DND-41 (cell line): ENCODE measurements at regions not wholly inside any gene's neighbourhood (a gene's known extent, or its start where the extent isn't known, plus 50 kb on each side); places are given as distances from the start of the nearest gene placed in this dataset.

Experiments used
- ATAC-seq: fragments of 200-7000 bp; cut with Tn5 transposase; 3 replicates; pipeline ENCODE4 v1.9.1; 2021; ENCODE audit warnings: low read depth; ENCODE audit not compliant: insufficient read depth
- DNase-seq: peaks from one replicate; pipeline ENCODE4 v3.0.0-alpha.2; 2020
- H2AFZ ChIP-seq: 2 replicates; pipeline ENCODE4 v1.6.0; 2012; ENCODE audit warnings: low read depth, low read length
- H3K27ac ChIP-seq: 2 replicates; pipeline ENCODE4 v1.5.1; 2012; ENCODE audit warnings: low read length, inconsistent platforms
- H3K27me3 ChIP-seq: fragments of 200-600 bp; sonication (generic); 2 replicates; pipeline ENCODE4 v1.6.0; 2012; ENCODE audit warnings: low read length, mild to moderate bottlenecking, inconsistent platforms; ENCODE audit not compliant: insufficient read depth, poor library complexity
- H3K36me3 ChIP-seq: 2 replicates; pipeline ENCODE4 v1.5.1; 2012; ENCODE audit warnings: low read length, inconsistent platforms; ENCODE audit not compliant: insufficient read depth
- H3K4me1 ChIP-seq: 2 replicates; pipeline ENCODE4 v1.5.1; 2012; ENCODE audit warnings: mild to moderate bottlenecking, low read length; ENCODE audit not compliant: insufficient read depth
- H3K4me2 ChIP-seq: 2 replicates; pipeline ENCODE4 v1.6.0; 2012; ENCODE audit warnings: mild to moderate bottlenecking, moderate library complexity, low read length, inconsistent platforms; ENCODE audit not compliant: insufficient read depth
- H3K4me3 ChIP-seq, 2 experiments: fragments of 200-600 bp in 1 of 2; shearing (Covaris generic) in 1 of 2; 2 replicates each; pipeline ENCODE4 v1.5.1; 2012 to 2016; ENCODE audit warnings: inconsistent platforms in 2 of 2, low read length in 2 of 2, mild to moderate bottlenecking in 2 of 2, low read depth in 1 of 2, moderate library complexity in 1 of 2
- H3K79me2 ChIP-seq: 2 replicates; pipeline ENCODE4 v1.6.0; 2012; ENCODE audit warnings: low read length, inconsistent platforms; ENCODE audit not compliant: insufficient read depth
- H3K9ac ChIP-seq: 2 replicates; pipeline ENCODE4 v1.6.0; 2012; ENCODE audit warnings: low read depth, mild to moderate bottlenecking, inconsistent platforms, low read length, moderate library complexity
- H3K9me3 ChIP-seq: 2 replicates; pipeline ENCODE4 v1.5.1; 2012; ENCODE audit warnings: low read length, moderate library complexity, mild to moderate bottlenecking, inconsistent platforms; ENCODE audit not compliant: insufficient read depth, severe bottlenecking
- H4K20me1 ChIP-seq: 2 replicates; pipeline ENCODE4 v1.6.0; 2012; ENCODE audit warnings: low read length; ENCODE audit not compliant: insufficient read depth
- EZH2 ChIP-seq: IDR thresholded peaks from 3 replicates; pipeline ENCODE4 v1.6.1; 2012; ENCODE audit warnings: borderline replicate concordance, low read depth, mild to moderate bottlenecking, moderate library complexity, low read length, inconsistent platforms; ENCODE audit not compliant: severe bottlenecking
- TF ChIP-seq, protein P1 (sequence below): IDR thresholded peaks from 2 replicates; pipeline ENCODE4 v1.5.1; 2012; ENCODE audit warnings: borderline replicate concordance, low read length, moderate library complexity, mild to moderate bottlenecking; ENCODE audit not compliant: poor library complexity, severe bottlenecking; ENCODE audit errors: extremely low read depth

DNA sequence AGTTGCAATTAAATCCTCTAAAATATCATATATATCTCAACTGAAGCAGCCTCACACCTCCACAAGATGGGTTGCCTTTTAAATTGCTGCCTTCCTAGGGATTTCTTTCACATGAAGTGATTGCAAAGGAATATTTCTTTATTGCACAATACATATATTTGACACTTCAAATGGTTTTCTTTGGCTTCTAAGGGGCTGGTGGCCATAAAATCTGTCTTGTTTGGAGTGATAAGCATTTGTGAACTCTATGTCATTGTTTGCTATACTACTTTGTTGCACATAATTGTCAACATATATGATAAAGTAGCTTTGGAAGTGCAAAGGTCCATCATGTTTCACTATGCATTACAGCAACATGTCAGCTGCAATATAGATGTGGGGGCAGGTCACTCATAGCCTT, 2380.9 kb downstream of the PCDH9 start:
- no peaks in the 10 kb centered on the region for H3K79me2 ChIP-seq
- no peak overlapping the region for H3K4me3 ChIP-seq
- no peak overlapping the region for H3K27ac ChIP-seq
- no peak overlapping the region for H2AFZ ChIP-seq
- H3K9me3 ChIP-seq = no peaks in the 10 kb centered on the region
- no peak overlapping the region for H3K9ac ChIP-seq
- no peaks in the 10 kb centered on the region for H3K36me3 ChIP-seq
- no peaks in the 10 kb centered on the region for H3K4me1 ChIP-seq
- ATAC-seq (no peak), DNase-seq (no peak)
- no peaks in the 10 kb centered on the region for H3K27me3 ChIP-seq
- no peaks in the 10 kb centered on the region for H4K20me1 ChIP-seq
- H3K4me2 ChIP-seq = no peak overlapping the region
- TF ChIP-seq, protein P1, sequence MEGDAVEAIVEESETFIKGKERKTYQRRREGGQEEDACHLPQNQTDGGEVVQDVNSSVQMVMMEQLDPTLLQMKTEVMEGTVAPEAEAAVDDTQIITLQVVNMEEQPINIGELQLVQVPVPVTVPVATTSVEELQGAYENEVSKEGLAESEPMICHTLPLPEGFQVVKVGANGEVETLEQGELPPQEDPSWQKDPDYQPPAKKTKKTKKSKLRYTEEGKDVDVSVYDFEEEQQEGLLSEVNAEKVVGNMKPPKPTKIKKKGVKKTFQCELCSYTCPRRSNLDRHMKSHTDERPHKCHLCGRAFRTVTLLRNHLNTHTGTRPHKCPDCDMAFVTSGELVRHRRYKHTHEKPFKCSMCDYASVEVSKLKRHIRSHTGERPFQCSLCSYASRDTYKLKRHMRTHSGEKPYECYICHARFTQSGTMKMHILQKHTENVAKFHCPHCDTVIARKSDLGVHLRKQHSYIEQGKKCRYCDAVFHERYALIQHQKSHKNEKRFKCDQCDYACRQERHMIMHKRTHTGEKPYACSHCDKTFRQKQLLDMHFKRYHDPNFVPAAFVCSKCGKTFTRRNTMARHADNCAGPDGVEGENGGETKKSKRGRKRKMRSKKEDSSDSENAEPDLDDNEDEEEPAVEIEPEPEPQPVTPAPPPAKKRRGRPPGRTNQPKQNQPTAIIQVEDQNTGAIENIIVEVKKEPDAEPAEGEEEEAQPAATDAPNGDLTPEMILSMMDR = no peak
- TF ChIP-seq EZH2 = no peak

DNA sequence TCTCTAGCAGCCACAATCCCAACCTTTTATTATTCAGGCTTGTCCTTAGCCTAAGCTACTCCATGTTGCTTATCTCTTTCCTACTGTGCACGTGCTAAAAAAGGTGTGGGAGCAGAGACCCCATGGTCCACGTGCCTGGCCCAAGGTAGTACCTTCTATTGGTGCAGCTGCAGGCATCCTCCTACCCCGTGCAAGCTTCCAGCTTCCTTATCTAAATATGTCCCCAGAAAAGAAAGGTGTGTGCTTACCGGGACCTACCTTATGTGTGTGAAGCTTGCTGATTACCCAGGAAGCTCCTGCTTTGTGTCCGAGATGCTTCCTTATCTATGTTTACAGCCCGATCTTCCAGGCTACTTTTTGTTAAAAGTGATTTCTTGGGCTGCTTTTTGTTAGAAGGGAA, 2382.4 kb downstream of the PCDH9 start:
- no peak overlapping the region for H3K4me2 ChIP-seq
- no peaks in the 10 kb centered on the region for H3K4me1 ChIP-seq
- DNase-seq (no peak), ATAC-seq (no peak)
- no peak overlapping the region for H2AFZ ChIP-seq
- H3K9me3 ChIP-seq = no peaks in the 10 kb centered on the region
- H3K4me3 ChIP-seq = no peak overlapping the region
- H3K9ac ChIP-seq = no peak overlapping the region
- TF ChIP-seq, protein P1 = no peak
- TF ChIP-seq EZH2 = no peak
- no peaks in the 10 kb centered on the region for H3K27me3 ChIP-seq
- no peaks in the 10 kb centered on the region for H3K79me2 ChIP-seq
- no peaks in the 10 kb centered on the region for H4K20me1 ChIP-seq
- no peaks in the 10 kb centered on the region for H3K36me3 ChIP-seq
- H3K27ac ChIP-seq = no peak overlapping the region

- DNase-seq = no peak
- H3K4me1 ChIP-seq = no peaks in the 10 kb centered on the region
- TF ChIP-seq, protein P1 = no peak
- TF ChIP-seq EZH2 = no peak
- H3K9me3 ChIP-seq = no peaks in the 10 kb centered on the region
- no peak for ATAC-seq
- no peak overlapping the region for H3K27ac ChIP-seq
- H3K9ac ChIP-seq = no peak overlapping the region
- no peak overlapping the region for H2AFZ ChIP-seq
- H3K36me3 ChIP-seq = no peaks in the 10 kb centered on the region
- no peak overlapping the region for H3K4me3 ChIP-seq
- H3K27me3 ChIP-seq = no peaks in the 10 kb centered on the region
- H4K20me1 ChIP-seq = no peaks in the 10 kb centered on the region
- H3K4me2 ChIP-seq = no peak overlapping the region
- H3K79me2 ChIP-seq = no peaks in the 10 kb centered on the region
These were observed 2385.0 kb downstream of the PCDH9 start for GRCh38 chr13:64845110-64845509.

GRCh38 chr13:64819081-64819480, 2411.1 kb downstream of the PCDH9 start:
- DNase-seq (no peak), ATAC-seq (no peak)
- Histone ChIP-seq H4K20me1 (no peaks in the 10 kb centered on the region), H3K27me3 (no peaks in the 10 kb centered on the region), H3K36me3 (no peaks in the 10 kb centered on the region), H3K27ac (no peak overlapping the region), H3K9me3 (no peaks in the 10 kb centered on the region), H3K79me2 (no peaks in the 10 kb centered on the region), H2AFZ (no peak overlapping the region), H3K4me1 (no peaks in the 10 kb centered on the region), H3K4me3 (no peak overlapping the region), H3K9ac (no peak overlapping the region), H3K4me2 (no peak overlapping the region)
- TF ChIP-seq EZH2 = no peak
- TF ChIP-seq, protein P1 = no peak
